RPMI7951 (cell line): ENCODE measurements at regions not wholly inside any gene's neighbourhood (a gene's known extent, or its start where the extent isn't known, plus 50 kb on each side); places are given as distances from the start of the nearest gene placed in this dataset.
A peak's percentile ranks its signal among the peaks of the same experiment; 100 is the strongest.

ENCODE experiments used
- DNase-seq: peaks from one replicate; pipeline ENCODE4 v3.0.0-alpha.2; 2012; ENCODE audit warnings: low read depth

GRCh38 chr18:66749030-66749429 lies 145.1 kb upstream of the CDH19 start:
- no peak for DNase-seq

DNA sequence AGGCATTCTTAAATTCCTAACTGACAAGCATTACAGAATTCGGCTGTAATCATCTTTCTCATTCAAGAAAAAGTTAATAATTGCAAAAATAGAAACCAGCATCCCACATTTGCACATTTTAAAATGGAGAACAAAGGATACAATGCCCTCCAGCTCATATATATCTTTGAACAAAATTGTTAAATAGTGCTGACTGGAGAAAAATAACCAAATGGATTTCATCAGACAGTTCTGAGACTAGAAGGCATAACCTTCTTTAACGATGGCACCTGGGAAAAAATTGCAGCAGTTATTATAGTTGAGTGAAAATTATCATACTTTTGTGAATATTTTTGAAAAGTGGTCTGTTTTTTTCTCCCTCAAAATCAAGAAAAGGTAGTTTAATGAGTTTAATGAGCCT lies 138.9 kb upstream of the CDH19 start:
- no peak for DNase-seq

- no peak for DNase-seq
These were observed 132.0 kb upstream of the CDH19 start for GRCh38 chr18:66735933-66736332.

DNA sequence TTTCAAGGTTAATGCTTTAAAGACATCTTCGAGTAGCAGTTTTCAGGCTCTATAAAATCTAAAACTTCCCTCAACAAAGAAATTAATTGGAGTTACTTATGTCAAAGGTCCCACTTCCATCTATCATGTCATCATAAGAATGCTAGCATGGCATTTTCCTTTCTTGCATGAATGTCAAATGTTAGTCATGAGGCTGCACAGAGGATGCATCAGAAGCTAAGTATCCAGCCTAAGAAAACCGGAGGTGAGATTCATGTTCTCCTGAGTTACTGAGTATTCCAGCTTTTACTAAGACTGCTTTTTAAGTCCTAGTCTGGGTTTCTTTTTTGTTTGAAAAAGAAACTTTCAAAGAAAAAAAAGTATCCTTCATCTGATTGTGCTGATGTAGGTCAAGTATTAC lies 130.6 kb upstream of the CDH19 start:
- no peak for DNase-seq

DNA sequence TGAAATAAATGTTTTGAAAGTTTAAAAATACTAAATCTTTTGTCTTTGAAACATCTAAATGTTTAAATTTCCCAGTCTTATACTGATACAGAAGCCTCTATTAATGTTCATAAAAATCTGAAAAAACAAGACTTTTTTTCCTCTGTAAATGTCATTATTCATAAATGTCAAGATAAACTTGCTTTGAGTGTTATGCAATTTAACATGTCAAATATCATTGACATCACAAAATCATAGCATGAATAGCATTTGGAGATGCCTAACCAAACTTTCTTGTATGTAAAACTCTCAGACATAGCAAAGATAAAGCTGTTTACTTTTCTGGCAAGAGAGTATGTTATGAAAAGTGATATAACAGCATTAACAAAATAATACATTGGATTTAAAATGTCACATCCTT lies 128.0 kb upstream of the CDH19 start:
- DNase-seq = no peak

- peak; percentile 36 for DNase-seq
These were observed 125.8 kb upstream of the CDH19 start for GRCh38 chr18:66729442-66730239.

GRCh38 chr18:66728951-66729350 lies 125.1 kb upstream of the CDH19 start:
- DNase-seq = no peak

- DNase-seq = no peak
These were observed 124.1 kb upstream of the CDH19 start for GRCh38 chr18:66727991-66728390.

- DNase-seq = no peak
These were observed 120.9 kb upstream of the CDH19 start for GRCh38 chr18:66724664-66725356.

DNA sequence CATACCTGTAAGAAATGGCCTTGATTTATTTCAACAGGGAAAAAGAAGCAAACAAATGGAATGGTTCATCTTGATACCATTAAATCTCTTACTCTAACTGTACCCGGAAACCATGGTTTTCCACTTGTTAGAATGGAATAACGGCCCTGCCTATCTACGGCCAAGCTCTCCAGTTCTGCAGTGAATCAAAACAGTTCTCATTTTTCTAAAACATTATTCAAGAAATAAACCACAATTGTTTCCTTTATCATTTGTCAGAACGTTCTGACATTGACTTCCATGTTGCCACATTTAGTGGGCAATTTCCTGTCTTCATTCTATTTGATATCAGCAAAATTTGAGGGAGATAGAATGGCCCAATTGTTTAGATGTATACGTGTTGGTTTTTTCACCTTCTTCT lies 118.8 kb upstream of the CDH19 start:
- no peak for DNase-seq

DNA sequence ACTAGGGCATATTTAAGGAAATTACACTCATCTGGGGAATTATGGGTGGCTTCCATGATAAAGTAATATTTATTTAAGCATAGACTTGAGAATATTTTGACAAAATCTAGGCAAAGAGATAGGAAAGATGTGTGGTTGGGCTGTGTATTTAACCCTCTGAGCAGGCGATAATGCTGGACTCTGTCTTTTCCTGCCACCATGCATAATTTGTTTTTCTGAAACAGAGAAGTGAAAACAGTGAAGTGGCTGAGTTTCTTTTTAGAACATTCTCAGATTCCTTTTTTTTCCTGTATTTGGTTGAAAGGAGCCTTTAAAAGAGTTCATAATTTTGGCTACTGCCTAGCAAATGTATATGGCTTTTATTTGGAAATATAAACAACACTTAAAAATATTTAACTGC lies 104.8 kb upstream of the CDH19 start:
- no peak for DNase-seq

GRCh38 chr18:66707473-66707872 lies 103.6 kb upstream of the CDH19 start:
- DNase-seq = no peak

DNA sequence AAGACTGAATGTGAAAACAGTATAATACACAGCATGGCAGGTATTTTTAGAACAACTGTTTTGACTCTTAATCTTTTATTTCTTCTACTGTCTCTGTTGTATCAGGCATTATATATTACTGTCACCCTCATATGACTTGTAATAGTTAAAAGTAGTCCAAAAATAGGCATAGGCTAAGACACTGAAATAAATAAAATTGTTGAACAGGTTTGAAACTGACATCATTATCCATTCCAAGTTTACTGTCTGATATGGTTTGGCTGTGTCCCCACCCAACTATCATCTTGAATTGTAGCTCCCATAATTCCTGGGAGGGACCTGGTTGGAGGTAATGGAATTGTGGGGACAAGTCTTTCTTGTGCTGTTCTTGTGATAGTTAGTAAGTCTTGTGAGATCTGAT lies 91.4 kb upstream of the CDH19 start:
- no peak for DNase-seq

DNA sequence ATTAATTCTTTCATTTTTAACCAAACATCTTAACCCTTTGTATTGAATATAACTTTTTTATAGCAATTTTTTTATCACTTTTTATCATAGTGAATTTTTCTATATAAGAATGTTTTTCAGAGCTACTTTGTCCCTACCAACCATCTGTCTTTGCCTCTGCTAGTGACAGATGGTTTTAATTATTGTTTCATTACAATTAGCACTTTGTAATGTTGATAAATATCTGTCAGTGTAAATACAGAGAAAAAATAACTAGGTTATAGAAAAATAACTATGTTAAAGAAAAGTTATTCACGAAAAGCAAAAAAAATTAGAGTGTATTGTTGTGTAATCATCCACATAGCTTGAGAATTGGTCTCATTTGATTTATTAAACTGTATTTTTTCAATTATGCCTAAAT lies 91.0 kb upstream of the CDH19 start:
- DNase-seq = no peak

- no peak for DNase-seq
These were observed 83.7 kb upstream of the CDH19 start for GRCh38 chr18:66687635-66688034.

DNA sequence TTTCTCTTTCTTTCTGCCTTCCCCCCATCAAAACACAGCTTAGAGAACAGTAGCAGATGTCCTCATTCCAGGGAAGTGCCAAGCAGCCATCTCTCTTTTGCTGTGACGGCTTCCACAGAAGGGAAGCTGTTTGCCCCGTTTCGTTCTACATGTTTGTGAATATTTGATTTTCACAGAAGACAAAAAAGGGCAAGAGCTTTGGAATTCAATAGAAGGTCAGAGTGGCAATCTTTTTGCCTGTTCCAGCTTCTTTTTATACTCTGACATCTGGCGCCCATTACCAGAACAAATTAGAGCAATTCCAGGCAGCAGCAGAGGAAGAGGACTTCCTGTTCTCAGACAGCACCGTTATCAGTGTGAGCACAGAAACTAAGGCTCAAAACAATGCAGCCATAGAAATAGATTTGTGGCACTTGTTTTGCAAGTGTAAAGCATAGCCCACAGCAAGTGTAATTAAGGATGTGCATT lies 79.0 kb upstream of the CDH19 start:
- peak; percentile 6 for DNase-seq

GRCh38 chr18:66676699-66677098 lies 72.8 kb upstream of the CDH19 start:
- no peak for DNase-seq

DNA sequence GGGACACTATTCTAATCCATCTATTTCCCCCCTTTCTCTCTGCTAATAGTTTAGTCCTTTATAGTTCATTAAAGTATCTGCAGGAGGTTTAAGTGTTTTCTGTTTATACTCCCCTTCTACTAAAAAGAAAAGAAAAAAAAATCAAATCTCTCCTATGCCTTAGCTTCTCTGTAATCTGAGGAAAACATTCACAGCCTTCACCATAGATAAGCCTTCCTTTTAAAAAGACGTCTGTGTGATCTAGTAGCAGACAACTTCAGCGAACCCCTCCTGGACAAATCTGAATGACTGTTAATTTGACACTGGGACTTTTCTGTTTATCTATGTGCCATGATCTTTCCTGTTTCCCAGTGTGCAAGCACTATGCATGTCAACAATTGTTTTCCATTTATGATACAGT lies 70.4 kb upstream of the CDH19 start:
- DNase-seq = no peak

DNA sequence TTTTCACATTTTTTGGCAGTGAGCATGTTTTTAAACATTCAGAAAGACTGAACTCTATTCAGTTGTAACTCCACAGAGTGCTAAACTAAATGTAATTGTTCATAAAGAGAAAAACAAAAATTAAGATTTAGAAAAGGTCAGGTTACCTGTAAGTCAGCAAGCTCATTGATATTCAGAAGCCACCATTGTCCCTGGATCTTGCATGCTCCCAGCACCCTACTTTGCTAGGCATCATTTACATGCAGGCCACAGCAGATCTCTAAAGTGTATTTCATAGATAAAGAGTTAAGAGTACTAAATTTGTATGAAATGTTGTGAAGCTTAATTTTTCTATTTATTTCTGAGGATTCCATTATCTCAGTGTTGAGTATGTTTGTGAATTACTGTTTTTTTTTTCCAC lies 64.8 kb upstream of the CDH19 start:
- no peak for DNase-seq

DNA sequence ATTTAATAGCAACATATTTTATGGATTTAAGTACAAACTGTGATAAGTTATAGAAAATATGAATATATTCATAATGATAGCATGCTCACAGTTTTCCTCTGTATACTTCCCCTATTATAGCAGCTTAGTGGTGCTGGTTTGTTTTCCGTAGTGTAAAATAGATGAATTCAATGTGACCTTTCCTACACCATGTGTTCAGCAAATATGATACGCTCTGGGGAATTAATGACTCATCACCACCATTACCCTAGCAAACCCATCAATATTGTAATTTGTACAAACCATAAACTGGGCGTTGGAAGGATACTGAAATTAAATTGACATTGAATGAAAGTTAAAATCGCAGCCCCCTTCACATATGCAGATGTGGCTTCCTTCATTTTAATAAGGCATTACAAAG lies 58.7 kb upstream of the CDH19 start:
- DNase-seq = no peak

DNA sequence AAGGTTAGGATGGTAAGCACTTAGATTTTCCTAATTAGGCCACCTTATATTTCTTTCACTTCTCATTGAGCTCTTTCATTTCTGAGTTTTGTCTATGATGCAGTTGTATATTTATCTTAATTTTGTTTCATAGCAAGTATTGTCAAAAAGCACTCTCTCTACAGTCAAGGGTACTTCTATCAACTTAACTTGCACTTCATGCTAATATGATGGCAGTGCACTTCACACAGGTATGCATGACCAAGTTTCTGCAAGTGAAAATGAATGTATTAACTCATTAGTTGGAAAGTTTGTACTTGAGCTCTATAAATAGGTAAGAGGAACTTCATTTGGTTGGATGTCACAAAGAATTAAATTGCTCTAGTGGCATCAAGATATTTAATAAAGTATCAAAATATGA lies 51.5 kb upstream of the CDH19 start:
- DNase-seq = no peak
